ENCODE measurements at regions not wholly inside any gene's neighbourhood (a gene's known extent, or its start where the extent isn't known, plus 50 kb on each side); places are given as distances from the start of the nearest gene placed in this dataset.

- H3K27ac ChIP-seq = no peak overlapping the region
- H3K27me3 ChIP-seq = no peaks in the 10 kb centered on the region
- no peak for TF ChIP-seq CTCF (IDR thresholded peaks at IDR 0.05)
- no peak overlapping the region for H3K4me3 ChIP-seq
- ATAC-seq (peak in 3 of 4 donors; percentile 60 to 90 (median 70)), FAIRE-seq (no peak), DNase-seq (no peak)
- intact Hi-C loops (cut with DNase I) = no loop called here
- no peaks in the 10 kb centered on the region for H3K9me3 ChIP-seq
- WGBS, 2 donors = 12 to 15% methylated on average over 3 of the region's 3 CpGs
- H3K36me3 ChIP-seq = no peaks in the 10 kb centered on the region
- peaks cover 0 to 5% (median 0%) of the 10 kb centered on the region in 3 donors for H3K4me1 ChIP-seq
Observed at GRCh38 chr12:74983917-74984316, 225.7 kb downstream of the KCNC2 start.

GRCh38 chr12:74984631-74985030 lies 225.0 kb downstream of the KCNC2 start:
- DNase-seq (peak in 1 of 6 donors; percentile 35), FAIRE-seq (no peak), ATAC-seq (peak in 3 of 4 donors; percentile 17 to 38 (median 33))
- no peak for TF ChIP-seq CTCF (IDR thresholded peaks at IDR 0.05)
- H3K9me3 ChIP-seq = no peaks in the 10 kb centered on the region
- H3K27me3 ChIP-seq = no peaks in the 10 kb centered on the region
- peaks cover 0 to 5% (median 0%) of the 10 kb centered on the region in 3 donors for H3K4me1 ChIP-seq
- H3K36me3 ChIP-seq = no peaks in the 10 kb centered on the region
- H3K4me3 ChIP-seq = no peak overlapping the region
- H3K27ac ChIP-seq = no peak overlapping the region
- intact Hi-C loops (cut with DNase I) = no loop called here
- 44% methylated on average over 4 of the region's 4 CpGs for WGBS, 2 donors

DNA sequence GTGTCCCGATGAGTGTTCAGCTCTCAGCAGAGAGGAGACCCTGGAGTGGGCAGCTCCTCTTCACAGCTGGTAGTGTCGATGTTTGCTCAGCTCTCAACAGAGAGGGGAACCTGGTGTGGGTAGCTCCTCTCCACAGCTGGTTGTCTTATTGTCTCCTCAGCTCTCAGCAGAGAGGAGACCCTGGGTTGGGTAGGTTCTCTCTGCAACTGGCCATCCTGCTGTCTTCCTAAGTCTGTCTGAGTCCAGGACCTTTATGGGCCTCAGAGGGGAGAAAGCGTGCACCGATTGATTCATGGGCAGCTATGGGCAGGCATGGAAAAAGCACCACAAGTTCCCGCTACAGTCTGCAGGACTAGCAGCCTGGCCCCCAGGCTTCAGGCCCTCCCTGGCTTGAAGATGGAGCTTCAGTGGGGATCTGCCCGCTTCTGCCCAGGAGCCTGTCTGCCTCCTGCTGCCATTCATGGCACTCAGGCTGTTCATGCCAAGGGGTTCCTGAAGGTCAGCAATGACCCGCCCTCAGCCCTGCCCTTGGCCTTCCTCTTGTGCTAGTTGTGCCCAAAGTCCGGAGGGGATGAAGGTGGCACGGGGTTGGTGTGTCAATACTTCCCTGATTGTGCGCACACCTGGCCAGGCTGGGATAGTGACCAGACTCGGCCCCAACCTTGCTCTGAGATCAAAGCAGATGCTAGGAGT lies 224.2 kb downstream of the KCNC2 start:
- intact Hi-C loops (cut with DNase I) = no loop called here
- no peaks in the 10 kb centered on the region for H3K27me3 ChIP-seq
- H3K9me3 ChIP-seq = no peaks in the 10 kb centered on the region
- no peaks in the 10 kb centered on the region for H3K36me3 ChIP-seq
- H3K4me3 ChIP-seq = no peak overlapping the region
- ATAC-seq (no peak), DNase-seq (peak in 2 of 6 donors; percentile 39 to 41), FAIRE-seq (no peak)
- H3K4me1 ChIP-seq = peaks cover 0 to 5% (median 0%) of the 10 kb centered on the region in 3 donors
- no peak overlapping the region for H3K27ac ChIP-seq
- 77 to 86% methylated on average over 11 of the region's 11 CpGs for WGBS, 2 donors
- TF ChIP-seq CTCF (IDR thresholded peaks at IDR 0.05) = no peak

DNA sequence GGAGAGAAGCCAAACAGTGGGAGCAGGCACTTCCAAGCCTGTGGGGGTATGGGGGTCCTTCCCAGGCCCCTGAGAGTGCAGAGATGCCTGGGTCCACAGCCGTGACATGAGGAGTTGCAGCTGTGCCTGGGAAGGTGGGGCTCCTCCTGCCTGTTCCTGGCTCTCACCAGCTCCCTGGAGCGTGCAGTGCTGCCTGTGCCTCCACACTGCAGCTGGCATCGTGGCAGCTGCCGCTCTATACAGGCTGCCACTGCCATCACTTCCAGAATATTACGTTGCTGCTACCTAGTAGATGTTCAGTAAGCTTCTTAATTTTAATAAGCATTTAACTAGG lies 223.7 kb downstream of the KCNC2 start:
- Histone ChIP-seq H3K4me1 (peaks cover 0 to 5% (median 0%) of the 10 kb centered on the region in 3 donors), H3K9me3 (no peaks in the 10 kb centered on the region), H3K36me3 (no peaks in the 10 kb centered on the region), H3K4me3 (no peak overlapping the region), H3K27me3 (no peaks in the 10 kb centered on the region), H3K27ac (no peak overlapping the region)
- no peak for TF ChIP-seq CTCF (IDR thresholded peaks at IDR 0.05)
- WGBS, 2 donors = 77 to 85% methylated on average over 5 of the region's 5 CpGs
- ATAC-seq (no peak), FAIRE-seq (no peak), DNase-seq (peak in 1 of 6 donors; percentile 26)
- intact Hi-C loops (cut with DNase I) = no loop called here

DNA sequence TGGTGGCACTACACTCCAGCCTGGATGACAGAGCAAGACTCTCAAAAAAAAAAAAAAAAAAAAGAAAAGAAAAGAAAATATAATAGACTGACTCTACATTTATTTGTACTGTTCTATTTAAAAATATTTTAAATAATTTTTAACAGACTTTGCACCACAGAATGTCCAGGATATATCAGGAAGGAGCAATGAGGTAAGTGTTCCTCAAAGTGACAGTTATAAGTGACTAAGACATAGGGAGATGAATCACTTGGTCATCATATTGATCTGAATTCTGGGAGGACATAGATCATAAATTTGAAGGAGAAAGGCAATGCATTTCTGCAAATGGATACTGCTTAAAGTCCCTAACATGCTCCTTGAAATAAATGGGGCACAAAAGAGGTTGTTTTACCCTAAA lies 221.5 kb downstream of the KCNC2 start:
- no peak overlapping the region for H3K4me3 ChIP-seq
- H3K36me3 ChIP-seq = no peaks in the 10 kb centered on the region
- H3K9me3 ChIP-seq = no peaks in the 10 kb centered on the region
- FAIRE-seq = no peak
- intact Hi-C loops (cut with DNase I) = no loop called here
- H3K27me3 ChIP-seq = no peaks in the 10 kb centered on the region
- H3K27ac ChIP-seq = no peak overlapping the region
- TF ChIP-seq CTCF (IDR thresholded peaks at IDR 0.05) = no peak
- H3K4me1 ChIP-seq = peaks cover 0 to 5% (median 0%) of the 10 kb centered on the region in 3 donors
- no peak for ATAC-seq
- no peak for DNase-seq
